ELF-1 (cell line): ENCODE measurements at regions not wholly inside any gene's neighbourhood (a gene's known extent, or its start where the extent isn't known, plus 50 kb on each side); places are given as distances from the start of the nearest gene placed in this dataset.

Experiments
- DNase-seq: peaks from one replicate; pipeline ENCODE4 v3.0.0-alpha.2; 2016; ENCODE audit warnings: low read depth, low spot score

DNA sequence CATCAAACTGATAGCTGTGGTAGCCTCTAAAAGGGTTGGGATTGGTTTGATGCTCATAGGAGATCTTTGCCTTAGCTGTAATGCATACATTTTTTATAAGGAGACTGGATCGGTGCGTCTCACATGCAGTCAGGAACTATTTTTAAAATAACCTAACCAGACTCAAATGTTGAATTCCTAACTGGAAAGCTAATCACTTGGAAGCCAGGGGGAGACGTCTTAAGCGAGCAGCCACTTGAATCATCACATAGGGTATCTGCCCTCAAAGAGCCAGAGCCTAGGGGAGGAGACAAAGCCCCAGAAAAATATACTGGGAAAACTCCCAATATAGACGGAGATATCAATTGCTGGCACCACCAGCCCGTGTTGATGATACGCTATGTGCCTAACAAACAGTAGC lies 61.7 kb upstream of the PUM1 start:
- no peak for DNase-seq

DNA sequence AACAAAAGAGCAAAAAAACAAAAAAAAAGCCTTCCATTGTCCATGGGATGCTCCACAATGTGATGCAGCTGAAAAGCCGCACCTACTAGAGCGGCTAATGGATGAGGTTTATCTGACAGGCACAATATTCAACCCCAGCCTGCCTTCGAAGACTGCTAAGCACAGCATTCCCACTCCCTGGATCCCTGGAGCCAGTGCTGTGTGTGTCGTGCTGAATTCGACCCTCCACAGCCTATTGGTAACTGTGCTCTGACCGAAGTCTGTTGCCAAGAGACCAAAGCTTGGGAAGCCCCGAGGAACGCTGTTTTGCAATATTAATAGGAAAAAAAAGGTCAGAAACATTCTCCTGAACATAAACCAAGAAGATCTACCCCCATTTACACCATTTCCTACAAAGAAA lies 57.2 kb upstream of the PUM1 start:
- DNase-seq, result peak; percentile 23

DNA sequence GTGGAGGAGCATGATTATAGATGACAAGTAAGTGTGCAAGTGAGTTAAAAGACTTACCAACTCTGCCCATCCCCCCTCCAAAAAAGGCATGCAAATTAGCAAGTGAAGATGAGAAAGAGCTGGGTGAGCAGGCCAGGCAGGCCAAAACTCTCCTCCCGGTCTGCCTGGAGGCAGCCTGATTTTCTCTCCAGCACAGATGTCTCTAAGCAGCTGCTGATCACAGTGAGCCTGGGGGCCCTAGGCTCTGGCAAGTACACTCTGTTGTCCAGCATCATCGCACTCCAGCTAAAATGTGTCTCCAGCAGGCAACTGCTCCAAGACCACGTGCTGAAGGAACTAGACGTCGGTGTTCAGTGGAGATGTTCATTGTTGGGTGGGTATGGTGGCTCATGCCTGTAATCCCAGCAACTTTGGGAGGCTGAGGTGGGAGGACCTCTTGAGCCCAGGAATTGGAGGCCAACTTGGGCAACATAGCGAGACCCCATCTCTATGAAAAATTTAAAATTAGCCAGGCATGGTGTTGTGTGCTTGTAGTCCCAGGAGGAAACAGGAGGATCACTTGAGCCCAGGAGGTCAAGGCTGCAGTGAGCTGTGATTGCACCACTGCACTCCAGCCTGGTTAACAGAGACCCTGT lies 56.7 kb upstream of the PUM1 start:
- peak; percentile 93 for DNase-seq

DNA sequence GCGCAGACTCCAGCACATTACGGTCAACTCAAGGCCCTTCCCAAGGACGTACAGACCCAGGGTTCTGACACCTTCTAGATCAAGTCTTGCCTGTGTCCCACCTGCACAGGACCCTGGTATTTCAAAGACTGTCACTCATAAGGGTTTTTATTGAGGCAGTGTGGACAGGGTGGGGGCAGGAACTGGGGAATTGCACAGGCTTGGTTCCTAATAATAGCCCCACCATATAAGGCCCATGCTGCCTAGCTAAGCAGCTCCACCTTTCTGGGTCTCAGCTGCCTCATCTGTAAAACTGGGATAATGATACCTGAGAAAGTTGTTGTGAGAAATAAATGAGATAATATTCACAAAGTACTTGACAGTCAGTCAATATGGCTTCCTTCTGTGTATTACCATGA lies 55.3 kb upstream of the PUM1 start:
- DNase-seq, result no peak

DNA sequence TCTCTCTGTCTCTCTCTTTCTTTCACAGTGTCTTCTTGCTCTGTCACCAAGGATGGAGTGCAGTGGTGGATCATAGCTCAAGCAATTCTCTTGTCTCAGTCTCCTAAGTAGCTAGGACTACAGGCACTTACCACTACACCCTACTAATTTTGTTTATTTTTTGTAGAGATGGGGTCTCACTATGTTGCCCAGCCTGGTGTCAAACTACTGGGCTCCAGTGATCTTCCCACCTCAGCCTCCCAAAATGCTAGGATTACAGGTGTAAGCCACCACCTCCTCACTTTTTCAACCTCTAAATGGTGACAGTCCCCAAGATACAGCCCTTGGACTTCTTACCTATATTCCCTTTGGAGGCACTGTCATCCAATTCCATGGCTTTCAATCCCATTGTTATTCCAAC lies 50.5 kb upstream of the PUM1 start:
- no peak for DNase-seq
